OCI-LY7 (cell line): ENCODE measurements at regions not wholly inside any gene's neighbourhood (a gene's known extent, or its start where the extent isn't known, plus 50 kb on each side); places are given as distances from the start of the nearest gene placed in this dataset.

Experiments used
- BruUV-seq: library from RNA; stranded (reverse); fragments of 400-500 nt; replicated peaks from 2 replicates; lab custom pipeline; 2021; lab: Mats Ljungman, UMichigan
- CTCF ChIA-PET: fragments of 300-600 bp; sonication (Branson Sonifier 250); formaldehyde crosslinking; loops from one replicate; lab custom pipeline; 2022; ENCODE audit warnings: antibody characterized with exemption; ENCODE audit not compliant: unreplicated experiment; lab: Charles Lee
- POLR2A ChIA-PET: fragments of 300-600 bp; sonication (Branson Sonifier 250); formaldehyde crosslinking; loops from one replicate; lab custom pipeline; 2022; ENCODE audit warnings: antibody characterized with exemption; lab: Charles Lee
- DNase-seq: peaks from one replicate; pipeline ENCODE4 v3.0.0-alpha.2; 2015; ENCODE audit warnings: low spot score
- H2AFZ ChIP-seq: fragments of 200-600 bp; sonication (generic), shearing (Covaris generic); 2 replicates; pipeline ENCODE4 v1.6.1; 2014; ENCODE audit warnings: mild to moderate bottlenecking, antibody characterized with exemption, low read length, moderate library complexity
- H3K27ac ChIP-seq: fragments of 200-600 bp; sonication (generic); 2 replicates; pipeline ENCODE4 v1.5.1; 2014; ENCODE audit warnings: mixed run types, low read depth, mild to moderate bottlenecking, moderate library complexity, low read length, inconsistent platforms; ENCODE audit not compliant: poor library complexity, severe bottlenecking
- H3K36me3 ChIP-seq: fragments of 200-600 bp; sonication (generic); 2 replicates; pipeline ENCODE4 v1.6.1; 2014; ENCODE audit warnings: mild to moderate bottlenecking, antibody characterized with exemption, low read length, moderate library complexity, mixed read lengths; ENCODE audit not compliant: insufficient read depth
- H3K4me1 ChIP-seq: fragments of 200-600 bp; sonication (generic); 2 replicates; pipeline ENCODE4 v1.5.1; 2014; ENCODE audit warnings: mild to moderate bottlenecking, low read length; ENCODE audit not compliant: insufficient read depth, poor library complexity, severe bottlenecking
- H3K4me2 ChIP-seq: fragments of 200-600 bp; sonication (generic); 2 replicates; pipeline ENCODE4 v1.6.1; 2014; ENCODE audit warnings: mild to moderate bottlenecking, low read length
- H3K4me3 ChIP-seq: fragments of 200-600 bp; sonication (generic); 2 replicates; pipeline ENCODE4 v1.5.1; 2014; ENCODE audit warnings: mild to moderate bottlenecking, low read depth, low read length; ENCODE audit not compliant: poor library complexity, severe bottlenecking
- H3K79me2 ChIP-seq: fragments of 200-600 bp; sonication (generic); 2 replicates; pipeline ENCODE4 v1.6.1; 2016; ENCODE audit warnings: low read depth, mild to moderate bottlenecking, low read length, moderate library complexity, mixed read lengths; ENCODE audit not compliant: insufficient read depth
- H3K9me2 ChIP-seq: fragments of 200-600 bp; sonication (generic); 2 replicates; pipeline ENCODE4 v1.6.1; 2016; ENCODE audit warnings: mild to moderate bottlenecking, low read length, mixed read lengths; ENCODE audit not compliant: insufficient read depth
- H3K9me3 ChIP-seq: fragments of 200-600 bp; sonication (generic); 2 replicates; pipeline ENCODE4 v1.6.1; 2014; ENCODE audit warnings: mild to moderate bottlenecking, mixed run types, low read length, mixed read lengths
- H4K20me1 ChIP-seq: fragments of 200-600 bp; sonication (generic); 2 replicates; pipeline ENCODE4 v1.6.1; 2014; ENCODE audit warnings: mild to moderate bottlenecking, antibody characterized with exemption, low read length, moderate library complexity, mixed read lengths; ENCODE audit not compliant: insufficient read depth
- EZH2phosphoT487 ChIP-seq: fragments of 200-600 bp; sonication (generic); IDR thresholded peaks from 2 replicates; pipeline ENCODE4 v1.6.1; 2018; ENCODE audit warnings: low read depth, borderline replicate concordance, mild to moderate bottlenecking, mixed run types, antibody characterized with exemption, low read length, moderate library complexity, mixed read lengths
- intact Hi-C: fragments of 100-400 bp; cut with micrococcal nuclease; formaldehyde crosslinking; loops from one replicate; pipeline ENCODE4 v1.10.0; 2022; ENCODE audit not compliant: unreplicated experiment
- TF ChIP-seq, protein P1 (sequence below): fragments of 200-600 bp; sonication (generic); conservative IDR thresholded peaks from 2 replicates; pipeline ENCODE4 v1.5.1; 2014; ENCODE audit warnings: mild to moderate bottlenecking, antibody characterized with exemption, low read length, moderate library complexity, mixed read lengths

DNA sequence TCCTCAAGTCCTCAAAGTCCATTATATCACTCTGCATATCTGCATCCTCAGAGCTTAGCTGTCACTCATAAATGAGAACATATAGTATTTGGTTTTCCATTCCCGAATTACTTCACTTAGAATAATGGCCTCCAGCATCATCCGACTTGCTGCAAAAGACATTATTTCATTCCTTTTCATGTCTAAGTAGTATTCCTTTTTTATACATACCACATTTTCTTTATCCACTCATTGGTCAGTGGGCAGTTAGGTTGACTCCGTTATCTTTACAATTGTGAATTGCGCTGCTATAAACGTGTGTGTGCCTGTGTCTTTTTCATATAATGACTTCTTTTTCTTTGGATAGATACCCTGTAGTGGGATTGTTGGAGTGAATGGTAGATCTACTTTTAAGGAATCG is 117.2 kb downstream of the OR2K2 start:
- no peaks in the 10 kb centered on the region for H3K9me3 ChIP-seq
- H2AFZ ChIP-seq = no peak overlapping the region
- CTCF ChIA-PET = no interaction called here
- no peaks in the 10 kb centered on the region for H3K79me2 ChIP-seq
- intact Hi-C loops = no loop called here
- H3K36me3 ChIP-seq = no peaks in the 10 kb centered on the region
- no peak overlapping the region for H3K4me3 ChIP-seq
- DNase-seq = no peak
- BruUV-seq = no TSS peak
- no peaks in the 10 kb centered on the region for H4K20me1 ChIP-seq
- POLR2A ChIA-PET = no interaction called here
- no peak for TF ChIP-seq EZH2phosphoT487
- TF ChIP-seq, protein P1, sequence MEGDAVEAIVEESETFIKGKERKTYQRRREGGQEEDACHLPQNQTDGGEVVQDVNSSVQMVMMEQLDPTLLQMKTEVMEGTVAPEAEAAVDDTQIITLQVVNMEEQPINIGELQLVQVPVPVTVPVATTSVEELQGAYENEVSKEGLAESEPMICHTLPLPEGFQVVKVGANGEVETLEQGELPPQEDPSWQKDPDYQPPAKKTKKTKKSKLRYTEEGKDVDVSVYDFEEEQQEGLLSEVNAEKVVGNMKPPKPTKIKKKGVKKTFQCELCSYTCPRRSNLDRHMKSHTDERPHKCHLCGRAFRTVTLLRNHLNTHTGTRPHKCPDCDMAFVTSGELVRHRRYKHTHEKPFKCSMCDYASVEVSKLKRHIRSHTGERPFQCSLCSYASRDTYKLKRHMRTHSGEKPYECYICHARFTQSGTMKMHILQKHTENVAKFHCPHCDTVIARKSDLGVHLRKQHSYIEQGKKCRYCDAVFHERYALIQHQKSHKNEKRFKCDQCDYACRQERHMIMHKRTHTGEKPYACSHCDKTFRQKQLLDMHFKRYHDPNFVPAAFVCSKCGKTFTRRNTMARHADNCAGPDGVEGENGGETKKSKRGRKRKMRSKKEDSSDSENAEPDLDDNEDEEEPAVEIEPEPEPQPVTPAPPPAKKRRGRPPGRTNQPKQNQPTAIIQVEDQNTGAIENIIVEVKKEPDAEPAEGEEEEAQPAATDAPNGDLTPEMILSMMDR = no peak
- no peaks in the 10 kb centered on the region for H3K9me2 ChIP-seq
- H3K4me2 ChIP-seq = no peak overlapping the region
- no peak overlapping the region for H3K27ac ChIP-seq
- no peaks in the 10 kb centered on the region for H3K4me1 ChIP-seq

GRCh38 chr9:111198936-111199335 is 131.1 kb downstream of the OR2K2 start:
- no peaks in the 10 kb centered on the region for H4K20me1 ChIP-seq
- no peaks in the 10 kb centered on the region for H3K4me1 ChIP-seq
- H3K36me3 ChIP-seq = no peaks in the 10 kb centered on the region
- ChIA-PET POLR2A (interaction anchor here (0.6 kb wide), 1 partner anchor 399 kb away, joined by 3 read pairs; no protein-coding TSS in a partner anchor), CTCF (no interaction called here)
- H3K4me2 ChIP-seq = no peak overlapping the region
- H3K79me2 ChIP-seq = no peaks in the 10 kb centered on the region
- intact Hi-C loops = no loop called here
- no peak for TF ChIP-seq EZH2phosphoT487
- TF ChIP-seq, protein P1 = no peak
- no TSS peak for BruUV-seq
- H2AFZ ChIP-seq = no peak overlapping the region
- H3K4me3 ChIP-seq = no peak overlapping the region
- H3K27ac ChIP-seq = no peak overlapping the region
- no peaks in the 10 kb centered on the region for H3K9me2 ChIP-seq
- no peak for DNase-seq
- H3K9me3 ChIP-seq = no peaks in the 10 kb centered on the region

GRCh38 chr9:111197256-111197655 is 132.8 kb downstream of the OR2K2 start:
- POLR2A ChIA-PET = no interaction called here
- H3K4me1 ChIP-seq = no peaks in the 10 kb centered on the region
- no TSS peak for BruUV-seq
- TF ChIP-seq, protein P1 = no peak
- TF ChIP-seq EZH2phosphoT487 = no peak
- no peaks in the 10 kb centered on the region for H3K79me2 ChIP-seq
- H2AFZ ChIP-seq = no peak overlapping the region
- no peak overlapping the region for H3K4me3 ChIP-seq
- no peaks in the 10 kb centered on the region for H3K9me3 ChIP-seq
- H4K20me1 ChIP-seq = no peaks in the 10 kb centered on the region
- intact Hi-C loops = no loop called here
- no peak for DNase-seq
- no peaks in the 10 kb centered on the region for H3K36me3 ChIP-seq
- CTCF ChIA-PET = no interaction called here
- H3K9me2 ChIP-seq = no peaks in the 10 kb centered on the region
- no peak overlapping the region for H3K27ac ChIP-seq
- no peak overlapping the region for H3K4me2 ChIP-seq
